ENCODE measurements at regions not wholly inside any gene's neighbourhood (a gene's known extent, or its start where the extent isn't known, plus 50 kb on each side); places are given as distances from the start of the nearest gene placed in this dataset.

DNA sequence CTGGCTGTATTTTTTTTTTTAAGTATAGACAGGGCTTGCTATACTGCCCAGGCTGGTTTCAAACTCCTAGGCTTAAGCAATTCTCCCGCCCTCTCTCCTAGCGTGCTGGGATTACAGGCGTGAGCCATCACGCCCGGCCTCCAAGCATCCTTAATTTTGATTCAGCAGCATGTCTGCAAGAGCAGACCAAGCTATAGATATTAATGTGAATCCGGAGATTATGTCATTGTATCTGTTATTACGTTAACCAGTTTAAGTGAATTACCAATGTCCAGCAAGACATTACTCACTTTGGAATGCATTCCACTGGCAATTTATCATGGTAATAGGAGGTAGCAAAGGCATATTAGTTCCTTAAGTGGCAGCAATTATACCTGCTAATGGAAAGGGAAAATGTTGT, 179.7 kb downstream of the CHRM3 start:
- Mint-ChIP-seq H3K4me1 (ENCODE audit: low read depth) (no peaks in the 10 kb centered on the region), H3K4me3 (no peak overlapping the region), H3K27ac (no peak overlapping the region), H3K27me3 (no peaks in the 10 kb centered on the region), H3K9me3 (no peaks in the 10 kb centered on the region), H3K36me3 (ENCODE audit: low read depth) (no peaks in the 10 kb centered on the region)
- POLR2A ChIA-PET: no interaction called here
- intact Hi-C loops (cut with micrococcal nuclease): no loop called here
- TF ChIP-seq, protein P1, sequence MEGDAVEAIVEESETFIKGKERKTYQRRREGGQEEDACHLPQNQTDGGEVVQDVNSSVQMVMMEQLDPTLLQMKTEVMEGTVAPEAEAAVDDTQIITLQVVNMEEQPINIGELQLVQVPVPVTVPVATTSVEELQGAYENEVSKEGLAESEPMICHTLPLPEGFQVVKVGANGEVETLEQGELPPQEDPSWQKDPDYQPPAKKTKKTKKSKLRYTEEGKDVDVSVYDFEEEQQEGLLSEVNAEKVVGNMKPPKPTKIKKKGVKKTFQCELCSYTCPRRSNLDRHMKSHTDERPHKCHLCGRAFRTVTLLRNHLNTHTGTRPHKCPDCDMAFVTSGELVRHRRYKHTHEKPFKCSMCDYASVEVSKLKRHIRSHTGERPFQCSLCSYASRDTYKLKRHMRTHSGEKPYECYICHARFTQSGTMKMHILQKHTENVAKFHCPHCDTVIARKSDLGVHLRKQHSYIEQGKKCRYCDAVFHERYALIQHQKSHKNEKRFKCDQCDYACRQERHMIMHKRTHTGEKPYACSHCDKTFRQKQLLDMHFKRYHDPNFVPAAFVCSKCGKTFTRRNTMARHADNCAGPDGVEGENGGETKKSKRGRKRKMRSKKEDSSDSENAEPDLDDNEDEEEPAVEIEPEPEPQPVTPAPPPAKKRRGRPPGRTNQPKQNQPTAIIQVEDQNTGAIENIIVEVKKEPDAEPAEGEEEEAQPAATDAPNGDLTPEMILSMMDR (IDR thresholded peaks at IDR 0.05): no peak
- CTCF ChIA-PET: no interaction called here
- DNase-seq: no peak
- no peak for ATAC-seq

DNA sequence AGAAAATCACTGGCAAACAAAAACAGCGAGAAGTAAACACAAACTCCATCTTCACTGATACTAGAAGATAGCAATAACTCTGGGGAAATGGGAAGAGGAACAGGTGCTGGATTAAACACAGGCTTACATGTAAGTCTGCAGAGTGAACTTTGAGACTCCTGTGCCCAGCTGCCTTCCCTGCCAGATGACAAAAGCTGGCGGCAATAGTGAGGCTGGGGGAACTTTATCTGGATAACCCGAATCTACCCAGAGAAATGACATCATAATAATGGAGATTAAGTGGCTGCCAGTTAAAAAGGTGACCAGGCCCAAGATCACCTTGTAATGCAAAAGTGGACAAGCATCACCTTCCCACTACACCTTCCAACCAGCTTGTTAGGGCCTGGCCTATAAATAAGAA, 184.5 kb downstream of the CHRM3 start:
- intact Hi-C loops (cut with micrococcal nuclease): no loop called here
- ATAC-seq: no peak
- TF ChIP-seq, protein P1 (IDR thresholded peaks at IDR 0.05): no peak
- no peaks in the 10 kb centered on the region for H3K9me3 Mint-ChIP-seq
- H3K27me3 Mint-ChIP-seq: no peaks in the 10 kb centered on the region
- no peak overlapping the region for H3K4me3 Mint-ChIP-seq
- CTCF ChIA-PET: interaction anchor here (1.1 to 1.3 kb wide), 2 partner anchors 23 to 327 kb away, joined by 3 to 5 read pairs; no protein-coding TSS in a partner anchor
- H3K4me1 Mint-ChIP-seq (ENCODE audit: low read depth): peaks cover 7% of the 10 kb centered on the region
- POLR2A ChIA-PET: no interaction called here
- H3K36me3 Mint-ChIP-seq (ENCODE audit: low read depth): no peaks in the 10 kb centered on the region
- H3K27ac Mint-ChIP-seq: no peak overlapping the region
- no peak for DNase-seq

DNA sequence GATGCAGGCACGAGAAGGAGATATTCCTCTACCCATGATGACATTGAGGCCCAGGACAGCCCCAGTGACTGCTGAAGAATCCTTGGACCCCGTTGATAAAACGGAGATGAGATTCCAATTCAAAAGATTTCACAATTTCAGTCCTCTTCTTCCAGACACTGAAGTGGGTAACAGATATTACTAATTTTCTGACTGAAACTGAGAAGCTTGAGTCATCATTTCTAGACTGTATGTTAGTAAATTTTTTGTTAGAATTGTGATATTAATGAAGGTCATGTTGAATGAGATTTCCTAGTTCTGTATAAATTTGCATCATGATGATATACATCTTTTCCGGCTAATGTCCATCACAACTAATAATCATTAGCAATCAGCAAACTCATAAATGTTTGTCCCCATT, 185.8 kb downstream of the CHRM3 start:
- H3K27ac Mint-ChIP-seq: no peak overlapping the region
- TF ChIP-seq, protein P1 (IDR thresholded peaks at IDR 0.05): no peak
- intact Hi-C loops (cut with micrococcal nuclease): no loop called here
- DNase-seq (no peak), ATAC-seq (no peak)
- no peaks in the 10 kb centered on the region for H3K9me3 Mint-ChIP-seq
- no peaks in the 10 kb centered on the region for H3K36me3 Mint-ChIP-seq (ENCODE audit: low read depth)
- ChIA-PET POLR2A (no interaction called here), CTCF (no interaction called here)
- no peaks in the 10 kb centered on the region for H3K27me3 Mint-ChIP-seq
- H3K4me3 Mint-ChIP-seq: no peak overlapping the region
- peaks cover 7% of the 10 kb centered on the region for H3K4me1 Mint-ChIP-seq (ENCODE audit: low read depth)

DNA sequence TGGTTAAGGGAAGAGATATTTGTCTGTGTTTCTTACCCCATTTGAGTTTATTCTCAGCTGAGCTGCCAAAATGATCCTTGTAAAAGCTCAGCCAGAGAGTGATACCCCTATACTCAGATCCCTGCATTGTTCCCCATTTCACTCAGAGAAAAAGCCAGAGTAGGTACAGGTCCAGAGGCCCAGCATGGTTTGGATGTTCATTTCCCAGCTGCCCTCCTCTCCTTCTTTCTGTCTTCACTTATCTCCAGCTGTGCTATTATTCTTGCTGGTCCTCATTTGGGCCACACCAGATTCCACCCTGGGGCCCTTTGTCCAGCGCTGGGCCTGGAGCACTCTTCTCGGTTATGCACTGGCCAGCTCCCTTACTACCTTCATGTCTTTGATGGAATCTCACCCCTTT, 187.7 kb downstream of the CHRM3 start:
- H3K4me1 Mint-ChIP-seq (ENCODE audit: low read depth): peaks cover 7% of the 10 kb centered on the region
- CTCF ChIA-PET: no interaction called here
- no peaks in the 10 kb centered on the region for H3K27me3 Mint-ChIP-seq
- intact Hi-C loops (cut with micrococcal nuclease): no loop called here
- no peak overlapping the region for H3K27ac Mint-ChIP-seq
- POLR2A ChIA-PET: no interaction called here
- no peak overlapping the region for H3K4me3 Mint-ChIP-seq
- TF ChIP-seq, protein P1 (IDR thresholded peaks at IDR 0.05): no peak
- H3K36me3 Mint-ChIP-seq (ENCODE audit: low read depth): no peaks in the 10 kb centered on the region
- no peak for DNase-seq
- ATAC-seq: no peak
- no peaks in the 10 kb centered on the region for H3K9me3 Mint-ChIP-seq

DNA sequence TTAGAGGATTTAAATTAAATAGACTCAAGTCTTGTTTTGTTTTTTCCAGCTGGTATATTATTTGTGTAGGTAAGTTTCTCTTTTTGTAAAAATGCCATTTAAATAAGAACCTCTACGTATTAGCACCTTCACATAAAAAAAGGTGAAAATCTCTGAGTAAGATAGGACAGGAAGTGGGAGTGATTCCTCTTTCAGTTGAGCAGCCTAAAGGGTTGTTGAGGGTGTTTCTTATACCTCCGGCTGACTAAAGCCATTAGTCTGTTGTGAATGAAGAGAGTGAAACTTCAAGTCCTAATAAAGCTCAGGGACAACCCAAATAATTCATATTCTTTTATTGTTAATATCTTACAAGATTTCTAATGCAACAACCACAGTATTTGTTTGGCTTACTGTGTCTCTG, 188.7 kb downstream of the CHRM3 start:
- DNase-seq: no peak
- no peaks in the 10 kb centered on the region for H3K36me3 Mint-ChIP-seq (ENCODE audit: low read depth)
- TF ChIP-seq, protein P1 (IDR thresholded peaks at IDR 0.05): no peak
- no peak overlapping the region for H3K27ac Mint-ChIP-seq
- CTCF ChIA-PET: interaction anchor here (1.0 to 1.2 kb wide), 2 partner anchors 12 to 323 kb away, joined by 3 to 4 read pairs; no protein-coding TSS in a partner anchor
- intact Hi-C loops (cut with micrococcal nuclease): no loop called here
- no peaks in the 10 kb centered on the region for H3K9me3 Mint-ChIP-seq
- ATAC-seq: peak; percentile 85
- no peaks in the 10 kb centered on the region for H3K27me3 Mint-ChIP-seq
- H3K4me3 Mint-ChIP-seq: no peak overlapping the region
- H3K4me1 Mint-ChIP-seq (ENCODE audit: low read depth): peaks cover 7% of the 10 kb centered on the region
- POLR2A ChIA-PET: no interaction called here

Data from activated CD8-positive, alpha-beta T cell treated with anti-CD3 and anti-CD28 coated beads for 36 hours (primary cell).